ENCODE measurements at regions not wholly inside any gene's neighbourhood (a gene's known extent, or its start where the extent isn't known, plus 50 kb on each side); places are given as distances from the start of the nearest gene placed in this dataset.
"Not testable (repeated sequence)": the region's sequence is repeated elsewhere in the genome, so short reads cannot be mapped to it uniquely, and the experiment has no call there.

DNA sequence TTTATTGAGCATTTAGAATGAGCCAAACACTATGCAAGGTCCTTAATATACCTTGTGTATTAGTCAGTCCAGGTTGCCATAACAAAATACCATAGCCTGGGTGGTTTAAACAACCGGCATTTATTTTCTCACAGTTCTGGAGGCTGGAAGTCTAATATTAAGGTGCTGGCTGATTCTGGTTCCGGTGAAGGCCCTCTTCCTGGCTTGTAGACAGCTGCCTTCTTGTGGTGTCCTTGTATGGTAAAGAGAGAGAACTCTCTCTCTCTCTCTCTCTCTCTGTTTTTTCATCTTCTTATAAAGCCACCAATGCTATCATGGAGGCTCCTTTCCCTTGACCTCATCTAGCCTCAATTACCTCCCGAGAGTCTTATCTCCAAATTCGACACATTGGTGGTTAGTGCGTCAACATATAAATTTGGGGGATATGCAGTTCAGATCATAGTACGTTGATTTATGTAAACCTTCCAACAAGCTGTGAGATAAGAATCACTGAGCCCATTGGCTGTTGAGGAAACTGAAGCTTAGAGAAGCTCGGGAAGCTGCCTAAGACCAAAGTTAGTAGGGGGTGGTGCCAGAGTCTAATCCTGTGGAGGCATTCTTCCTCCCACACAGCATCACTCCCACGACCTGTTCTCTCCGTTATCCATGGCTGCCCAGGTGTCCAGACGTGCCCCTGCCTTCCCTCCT is 298.0 kb upstream of the PROK2 start:
- no peak for DNase-seq

DNA sequence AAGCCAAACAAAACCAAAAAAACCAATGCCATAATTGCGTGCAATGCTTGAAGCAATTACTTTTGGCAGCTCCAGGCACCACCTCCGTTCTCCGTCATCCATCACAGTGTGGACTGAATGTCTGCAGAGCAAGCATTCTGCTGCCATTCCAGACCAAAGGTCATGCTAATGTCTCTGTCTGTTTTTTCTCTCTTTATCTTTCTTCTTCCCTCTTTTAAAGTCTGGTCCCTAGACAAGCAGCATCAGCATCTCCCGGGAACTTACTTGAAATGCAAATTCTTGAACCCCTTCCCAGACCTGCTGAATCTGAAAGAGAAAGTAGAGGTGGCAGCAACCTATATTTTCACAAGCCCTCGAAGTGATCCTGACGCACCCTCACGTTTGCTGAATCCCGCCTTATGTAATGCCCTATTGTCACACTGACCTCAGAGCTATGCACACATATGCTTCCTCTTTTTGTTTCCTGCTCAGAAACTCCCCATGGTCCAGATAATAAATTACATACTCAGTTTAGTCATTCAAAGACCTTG is 297.3 kb upstream of the PROK2 start:
- peak; percentile 98 for DNase-seq

DNA sequence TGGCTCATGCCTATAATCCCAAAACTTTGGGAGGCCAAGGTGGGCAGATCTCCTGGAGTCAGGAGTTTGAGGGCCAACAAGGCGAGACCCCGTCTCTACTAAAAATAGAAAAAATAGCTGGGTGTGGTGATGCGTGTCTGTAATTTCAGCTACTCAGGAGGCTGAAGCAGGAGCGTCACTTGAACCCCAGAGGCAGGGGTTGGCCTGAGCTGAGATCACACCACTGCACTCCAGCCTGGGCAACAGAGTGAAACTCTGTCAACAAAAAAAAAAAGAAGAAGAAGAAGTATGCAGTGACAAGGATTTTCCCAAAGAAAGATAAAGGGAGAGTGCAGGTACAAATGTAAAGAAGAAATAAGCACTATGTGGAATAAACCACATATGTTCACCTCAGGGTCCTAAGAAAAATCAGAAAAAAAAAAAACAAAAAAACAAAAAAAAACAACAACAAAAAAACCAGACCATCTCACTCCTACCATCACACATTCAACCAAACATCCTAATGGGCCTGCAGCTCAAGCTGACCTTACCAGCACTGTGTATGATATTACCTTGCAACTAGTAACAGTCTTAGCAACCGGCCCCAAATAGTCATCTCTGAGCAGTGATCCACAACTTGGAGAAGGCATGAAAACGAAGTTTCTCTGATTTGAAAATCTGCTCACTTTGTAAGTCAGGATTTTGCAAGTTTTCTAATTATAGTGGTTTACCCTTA is 296.7 kb upstream of the PROK2 start:
- peak; percentile 47 for DNase-seq

DNA sequence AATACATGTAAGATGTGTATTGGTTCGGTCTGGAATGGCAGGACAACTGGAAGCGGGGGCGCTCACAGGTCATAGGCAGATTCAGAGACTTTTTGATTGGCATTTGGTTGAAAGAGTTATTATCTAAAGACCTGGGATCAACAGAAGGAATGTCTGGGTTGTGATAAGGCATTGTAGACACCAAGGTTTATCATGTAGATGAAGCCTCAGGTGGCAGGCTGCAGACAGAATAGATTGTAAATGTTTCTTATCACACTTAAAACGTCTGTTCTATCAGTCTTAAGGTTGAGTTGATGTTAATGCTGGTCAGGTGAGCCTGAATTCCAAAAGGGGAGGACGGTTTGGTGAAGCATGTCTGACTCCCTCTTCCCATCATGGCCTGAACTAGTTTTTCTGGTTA is 295.9 kb upstream of the PROK2 start:
- no peak for DNase-seq

DNA sequence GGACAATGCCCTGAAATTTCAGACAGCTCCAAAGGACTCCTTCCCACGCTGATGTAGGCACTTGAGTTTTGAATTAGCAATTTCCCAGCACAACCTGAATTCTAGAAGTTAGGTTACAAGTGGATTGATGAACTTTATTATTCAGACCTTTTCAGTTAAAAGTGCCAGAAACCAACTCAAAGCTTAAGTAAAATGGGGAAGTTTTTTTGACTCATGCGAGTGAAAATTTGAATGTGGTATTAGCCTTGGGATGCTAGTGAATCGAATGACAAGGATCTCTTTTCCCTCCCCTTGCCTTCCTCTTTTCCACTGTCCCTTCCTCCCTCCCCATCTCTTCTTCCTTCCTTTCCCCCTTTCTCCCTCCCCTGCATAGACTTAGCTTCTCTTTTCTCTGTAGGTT is 295.1 kb upstream of the PROK2 start:
- DNase-seq, result peak; percentile 82

DNA sequence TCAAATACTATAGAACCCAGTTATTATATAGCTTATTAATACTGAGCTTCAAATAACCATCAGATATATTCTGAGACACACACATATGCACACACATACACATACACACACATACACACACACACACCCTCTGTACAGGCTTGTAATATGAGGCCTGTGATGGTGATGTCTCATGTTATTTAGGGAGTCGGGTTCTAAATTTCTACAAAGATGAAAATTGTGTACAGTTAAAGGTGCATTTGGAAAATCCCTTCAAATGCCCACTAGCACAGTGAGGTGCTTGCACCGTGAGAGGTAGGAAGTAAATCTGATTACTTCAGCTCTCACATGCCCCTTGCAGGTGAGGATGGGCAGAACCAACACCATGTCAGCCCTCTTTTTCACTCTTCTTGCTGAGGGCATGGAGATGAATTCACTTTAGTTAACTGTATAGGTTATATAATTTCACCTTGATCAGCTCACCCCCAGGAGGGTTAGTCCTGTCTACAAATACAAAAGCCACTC is 294.5 kb upstream of the PROK2 start:
- DNase-seq, result no peak

DNA sequence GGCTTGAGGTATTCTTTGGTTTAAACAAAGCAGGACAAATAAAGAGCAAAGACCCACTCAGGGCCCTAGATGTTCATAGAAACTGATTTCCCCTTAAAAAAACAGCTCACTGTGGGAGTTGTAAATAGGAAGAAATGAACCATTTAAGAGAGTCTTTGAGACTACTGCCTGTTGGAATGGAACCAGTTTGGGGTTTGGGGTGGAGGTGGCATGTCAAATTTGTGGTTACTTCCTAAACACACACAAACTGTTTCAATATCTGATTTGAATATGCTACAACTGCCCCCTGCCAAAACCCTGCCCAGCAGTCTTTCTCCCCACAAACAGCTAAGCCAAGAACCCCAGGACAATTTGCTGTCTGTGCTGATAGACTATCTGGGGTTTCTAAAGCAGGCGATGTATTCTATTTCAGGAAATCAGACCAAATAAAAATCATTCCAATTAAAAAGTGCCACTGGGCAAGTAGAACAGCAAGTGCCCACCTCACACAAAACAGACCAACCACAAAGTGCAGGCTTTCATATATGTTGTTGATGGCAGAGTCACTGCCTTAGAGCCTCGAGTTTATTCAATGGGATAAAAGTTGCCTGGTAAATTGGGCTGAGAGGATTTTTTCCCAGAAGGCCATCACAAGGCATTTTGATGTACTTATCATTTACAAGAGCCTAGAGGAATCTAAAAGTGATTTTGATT is 293.9 kb upstream of the PROK2 start:
- DNase-seq, result no peak

DNA sequence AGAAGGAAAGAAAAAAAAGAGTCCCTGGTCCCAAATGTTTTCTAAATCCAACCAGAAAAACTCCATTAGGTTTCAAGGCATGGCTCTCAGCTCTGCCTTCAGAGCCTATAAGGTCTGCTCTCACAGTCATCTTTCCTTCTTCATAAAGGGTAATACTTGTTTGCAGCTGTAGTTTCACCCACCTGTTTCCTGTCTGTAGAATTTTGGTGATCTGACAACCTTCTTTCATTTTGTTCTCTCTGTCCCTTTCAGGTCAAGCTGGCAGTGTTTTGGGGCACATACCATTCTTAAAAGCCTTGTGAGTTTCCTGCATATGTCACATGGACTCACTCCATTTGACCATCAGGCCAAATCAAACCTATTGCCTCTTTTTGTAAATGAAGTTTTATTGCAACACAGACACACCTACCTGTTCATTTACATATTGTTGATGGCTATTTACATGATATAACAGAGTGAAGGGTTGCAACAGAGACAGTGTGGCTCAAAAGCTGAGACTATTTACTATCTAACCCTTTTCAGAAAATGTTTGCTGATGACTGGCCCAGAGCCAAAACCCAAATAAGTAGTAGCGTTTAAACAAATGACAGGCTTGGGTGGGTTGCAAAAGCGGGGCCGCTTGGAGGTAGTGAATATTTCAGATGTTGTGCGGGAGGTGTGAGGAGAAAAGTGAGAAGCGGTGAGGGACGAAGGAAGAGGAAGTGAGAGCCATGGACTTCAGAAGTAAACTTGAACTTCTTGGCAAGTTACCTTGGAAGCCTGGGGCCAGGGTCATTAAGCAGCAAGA is 292.7 kb upstream of the PROK2 start:
- no peak for DNase-seq

DNA sequence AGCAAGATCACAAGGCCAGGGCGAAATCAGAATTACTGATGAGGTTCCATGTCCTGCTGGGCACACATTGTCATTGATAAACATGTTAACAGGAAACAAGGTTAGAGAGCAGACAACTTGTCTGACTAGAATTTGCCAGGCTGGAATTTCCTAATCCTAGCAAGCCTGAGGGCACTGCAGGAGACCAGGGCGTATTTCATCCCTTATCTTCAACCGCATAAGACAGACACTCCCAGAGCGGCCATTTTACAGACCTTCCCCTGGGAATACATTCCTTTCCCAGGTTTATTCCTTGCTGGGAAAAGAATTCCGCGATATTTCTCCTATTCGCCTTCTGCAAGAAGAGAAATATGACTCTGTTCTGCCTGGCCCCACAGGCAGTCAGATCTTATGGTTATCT is 290.9 kb upstream of the PROK2 start:
- not testable (repeated sequence) for DNase-seq

DNA sequence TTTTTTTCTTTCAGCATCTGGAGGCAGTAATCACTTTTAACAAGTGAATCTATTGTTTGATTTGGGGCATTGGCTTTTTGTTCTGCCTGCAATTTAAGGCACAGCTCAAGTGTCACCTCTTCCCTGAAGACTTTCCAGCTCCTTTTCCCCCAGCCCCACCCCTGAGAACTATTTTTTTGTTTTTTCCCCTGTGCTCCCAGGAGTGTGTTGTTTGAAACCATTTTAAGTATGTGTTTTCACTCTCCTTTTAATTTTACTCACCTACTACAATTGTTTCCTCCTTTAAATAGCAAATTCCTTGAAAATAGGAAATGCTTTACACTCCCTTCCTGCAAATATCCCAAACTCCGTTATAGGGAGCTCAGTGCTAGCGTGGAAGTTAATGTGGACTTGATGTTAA is 286.7 kb upstream of the PROK2 start:
- DNase-seq, result no peak

DNA sequence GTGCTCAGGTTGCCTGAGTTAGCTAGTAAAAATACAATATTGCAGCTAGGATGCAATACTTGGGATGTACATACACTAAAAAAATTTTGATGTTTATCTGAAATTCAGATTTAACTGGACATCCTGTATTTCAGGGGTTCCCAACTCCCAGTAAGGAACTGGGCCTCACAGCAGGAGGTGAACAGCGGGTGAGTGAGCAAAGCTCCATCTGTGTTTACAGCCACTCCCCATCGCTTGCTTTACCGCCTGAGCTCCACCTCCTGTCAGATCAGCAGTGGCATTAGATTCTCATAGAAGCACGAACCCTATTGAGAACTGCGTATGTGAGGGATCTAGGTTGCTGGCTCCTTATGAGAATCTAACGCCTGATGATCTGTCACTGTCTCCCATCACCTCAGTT is 285.1 kb upstream of the PROK2 start:
- no peak for DNase-seq

DNA sequence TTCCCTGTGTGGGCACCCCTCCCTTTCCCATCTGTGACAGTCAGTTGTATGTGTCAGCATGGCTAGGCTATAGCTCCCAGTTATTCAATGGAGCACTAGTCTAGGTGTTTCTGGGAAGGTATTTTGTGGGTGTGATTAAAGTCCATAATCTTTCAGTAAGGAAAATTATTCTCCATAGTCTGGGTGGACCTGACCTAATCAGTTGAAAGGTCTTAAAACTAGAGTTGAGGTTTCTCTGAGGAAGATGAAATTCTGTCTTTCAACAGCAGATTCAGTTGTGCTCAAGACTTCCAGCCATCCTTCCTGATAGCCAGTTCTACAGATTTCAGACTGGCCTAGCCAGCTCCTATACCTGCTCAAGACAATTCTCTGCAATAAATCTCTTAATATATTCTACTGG is 284.6 kb upstream of the PROK2 start:
- DNase-seq, result no peak

DNA sequence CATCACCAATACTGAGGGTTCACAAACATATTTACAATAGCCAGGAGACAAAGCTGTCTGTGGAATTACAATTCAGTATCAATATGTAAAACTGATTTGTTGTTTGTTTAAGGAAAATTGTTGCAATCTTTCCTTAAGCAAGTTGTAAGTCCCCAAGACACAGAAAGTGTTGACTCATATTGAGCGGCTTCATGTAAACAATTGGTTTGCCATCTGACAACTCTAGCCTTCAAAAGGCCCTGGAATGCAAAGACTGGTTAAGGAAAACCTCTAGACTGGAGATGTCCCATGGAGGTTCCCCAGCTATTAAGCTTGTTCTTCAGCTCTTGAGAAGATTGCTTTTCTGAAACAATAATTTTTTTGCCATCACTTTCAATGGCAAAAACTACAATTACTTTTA is 283.7 kb upstream of the PROK2 start:
- no peak for DNase-seq

DNA sequence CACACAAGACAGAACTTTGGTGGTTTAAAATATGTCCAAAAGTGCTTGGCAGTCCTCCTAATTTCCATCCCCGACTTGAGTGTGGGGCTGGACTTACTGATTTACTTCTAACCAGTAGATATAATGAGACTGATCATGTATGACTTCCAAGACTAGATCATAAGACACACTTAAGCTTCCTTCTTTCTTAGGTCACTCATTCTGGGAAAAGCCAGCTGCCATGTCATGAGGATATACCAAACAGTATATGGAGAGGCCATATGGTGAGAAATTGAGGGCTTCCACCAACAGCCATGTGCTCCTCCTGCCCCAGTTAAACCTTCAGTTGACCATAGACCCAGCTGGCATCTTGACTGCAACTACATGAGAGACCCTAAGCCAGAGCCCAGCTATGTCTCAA is 282.8 kb upstream of the PROK2 start:
- DNase-seq, result peak; percentile 11

DNA sequence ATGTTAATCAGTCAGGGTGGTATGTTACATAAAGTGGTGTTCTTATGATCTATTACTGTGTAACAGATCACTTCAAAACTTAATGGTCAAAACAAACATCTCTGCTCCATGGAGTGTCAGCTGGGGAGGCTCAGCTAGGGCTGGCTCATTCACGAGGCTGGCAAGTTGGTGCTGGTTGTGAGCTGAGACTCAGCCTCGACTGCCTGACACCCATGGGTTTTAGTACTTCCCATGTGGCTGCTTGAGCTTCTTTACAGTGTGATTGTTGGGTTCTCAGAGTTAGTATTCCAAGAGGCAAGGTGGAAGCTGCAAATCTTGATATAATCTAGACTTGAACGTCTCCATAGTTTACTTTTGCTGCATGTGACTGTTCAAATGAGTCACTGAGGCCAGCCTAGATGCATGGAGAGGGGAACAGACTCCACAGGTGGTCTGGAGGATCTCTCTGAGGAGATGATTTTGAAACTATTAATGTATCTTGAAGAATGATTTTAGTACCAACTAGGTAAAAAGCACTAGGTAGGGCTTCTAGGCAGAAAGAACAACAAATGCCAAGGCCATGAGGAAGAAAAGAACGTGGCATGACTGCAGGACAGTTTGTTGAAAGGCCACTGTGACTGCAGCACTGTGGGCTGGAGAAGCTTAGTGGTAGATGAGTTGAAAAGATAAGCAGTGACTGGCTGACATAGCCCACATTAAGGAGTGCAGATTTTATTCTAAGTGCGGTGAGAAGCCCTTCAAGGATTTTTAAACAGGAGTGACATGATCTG is 281.1 kb upstream of the PROK2 start:
- no peak for DNase-seq

DNA sequence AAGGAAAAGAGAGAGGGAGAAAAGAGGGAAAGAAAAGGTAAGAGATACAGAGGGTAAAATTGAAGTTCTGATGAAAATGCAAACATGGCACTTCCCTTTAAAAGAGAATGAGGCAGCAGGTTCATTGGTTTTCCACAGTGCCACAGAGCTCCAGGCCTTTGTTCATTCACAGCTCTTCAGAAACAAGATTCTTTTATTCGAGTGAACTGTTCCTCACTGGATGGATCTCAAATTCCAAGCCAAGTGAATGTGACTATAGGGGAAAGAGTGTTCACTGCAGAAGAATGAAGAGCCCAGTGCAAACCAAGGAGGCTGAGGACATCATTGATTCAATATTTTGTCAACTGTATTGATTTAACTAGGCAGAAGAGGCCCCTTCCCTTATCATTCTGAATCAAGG is 280.3 kb upstream of the PROK2 start:
- no peak for DNase-seq

DNA sequence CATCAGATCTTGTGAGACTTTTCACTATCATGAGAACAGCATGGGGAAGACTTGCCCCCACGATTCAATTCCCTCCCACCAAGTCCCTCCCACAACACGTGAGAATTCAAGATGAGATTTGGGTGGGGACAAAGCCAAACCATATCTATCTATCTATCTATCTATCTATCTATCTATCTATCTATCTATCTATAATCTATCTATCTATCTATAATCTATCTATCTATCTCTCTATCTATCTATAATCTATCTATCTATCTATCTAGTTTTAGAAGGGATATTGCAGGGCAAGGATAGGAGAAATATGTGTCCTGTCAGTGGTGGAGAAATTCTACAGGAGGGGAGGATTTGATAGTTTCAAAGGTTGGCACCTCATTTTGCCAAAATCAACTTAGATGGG is 279.8 kb upstream of the PROK2 start:
- not testable (repeated sequence) for DNase-seq

DNA sequence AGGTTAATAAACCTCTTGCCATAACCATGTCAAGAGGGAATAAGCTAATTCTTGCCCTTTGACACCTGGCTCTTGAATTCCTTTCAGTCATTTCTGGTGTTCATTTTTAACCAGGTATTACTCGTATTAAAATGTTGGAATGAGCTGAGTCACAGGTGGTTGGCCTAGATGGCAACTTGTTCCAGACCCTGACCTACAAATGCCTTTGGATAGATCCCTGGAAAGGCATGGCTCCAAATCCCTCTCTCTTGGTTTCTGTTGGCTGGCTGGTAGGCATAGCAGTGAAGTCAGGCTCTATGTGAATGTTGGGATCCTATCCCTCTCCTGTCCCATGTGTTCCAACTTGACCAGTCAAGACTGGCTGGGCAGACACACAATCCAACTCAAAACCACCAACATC is 277.1 kb upstream of the PROK2 start:
- DNase-seq, result no peak

DNA sequence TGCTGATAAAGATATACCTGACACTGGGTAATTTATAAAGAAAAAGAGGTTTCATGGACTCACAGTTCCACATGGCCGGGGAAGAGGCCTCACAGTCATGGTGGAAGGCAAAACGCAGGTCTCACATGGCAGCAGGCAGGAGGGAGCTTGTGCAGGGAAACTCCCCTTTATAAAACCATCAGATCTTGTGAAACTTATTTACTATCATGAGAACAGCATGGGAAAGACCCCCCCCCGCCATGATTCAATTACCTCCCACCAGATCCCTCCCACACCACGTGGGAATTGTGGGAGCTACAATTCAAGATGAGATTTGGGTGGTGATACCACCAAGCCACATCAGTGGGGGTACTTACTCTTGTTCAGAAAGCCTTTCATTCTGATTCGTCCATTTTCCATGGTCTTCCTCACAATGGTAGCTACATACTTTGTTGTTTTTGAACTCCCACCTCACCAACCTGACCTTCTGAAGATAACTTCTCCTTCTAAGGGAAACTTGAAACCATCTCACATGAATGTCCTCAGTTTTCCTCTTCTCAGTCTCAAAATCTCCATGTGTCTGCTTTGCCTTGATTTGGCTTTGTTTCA is 275.6 kb upstream of the PROK2 start:
- DNase-seq, result no peak

DNA sequence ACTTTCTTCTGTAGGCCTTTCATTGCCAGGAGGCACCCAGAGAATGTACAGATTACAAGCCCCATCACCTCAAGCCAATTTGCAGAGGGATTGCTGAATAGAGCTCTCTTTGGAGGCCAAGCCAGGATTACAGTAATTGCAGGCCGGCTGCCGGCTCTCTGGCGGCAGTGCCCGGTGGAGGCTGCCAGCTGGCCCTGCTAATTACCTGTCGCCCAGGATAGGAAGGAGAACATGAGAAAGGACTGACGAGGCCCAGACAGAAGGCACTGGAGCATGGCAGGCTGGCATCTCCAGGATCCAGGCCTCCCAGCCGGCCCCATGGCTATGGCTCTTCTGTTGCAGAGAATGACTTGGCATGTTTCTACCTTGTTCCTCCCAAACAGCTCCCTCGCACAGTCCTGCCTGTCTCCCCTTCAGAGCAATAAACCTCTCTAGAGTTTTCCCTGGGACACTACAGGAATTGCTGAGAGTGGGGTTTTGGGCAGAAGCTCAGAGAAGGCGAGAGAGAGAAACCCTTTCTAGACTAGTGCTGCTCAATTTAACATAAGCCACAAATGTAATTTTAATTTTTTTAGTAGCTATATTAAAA is 273.6 kb upstream of the PROK2 start:
- DNase-seq, result no peak

DNA sequence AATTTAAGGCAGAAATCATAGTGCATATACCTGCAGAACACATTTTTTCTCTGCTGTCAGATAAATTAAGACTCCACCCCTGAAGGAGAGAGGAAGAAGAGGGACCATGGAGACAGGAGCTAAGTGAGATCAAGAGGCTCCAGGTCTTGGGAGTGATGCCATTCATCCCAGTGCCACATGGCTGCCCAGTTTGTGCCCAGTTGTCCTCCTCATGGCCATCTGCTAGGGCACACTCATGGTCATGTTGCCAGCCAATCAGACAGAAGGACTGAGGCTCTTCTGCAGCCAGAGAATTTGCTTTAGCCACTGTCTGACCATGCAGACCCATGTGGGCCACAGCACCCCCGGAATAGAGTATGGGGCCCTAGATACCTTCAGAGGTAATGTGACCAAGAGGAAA is 270.5 kb upstream of the PROK2 start:
- DNase-seq, result no peak

Data from inflammatory macrophage treated with lipopolysaccharide for 4 hours (primary cell).